NT2/D1 (cell line): ENCODE measurements at regions not wholly inside any gene's neighbourhood (a gene's known extent, or its start where the extent isn't known, plus 50 kb on each side); places are given as distances from the start of the nearest gene placed in this dataset.

Experiments
- SUZ12 ChIP-seq: IDR thresholded peaks from 2 replicates; pipeline ENCODE4 v1.6.1; 2011; ENCODE audit not compliant: insufficient read length, insufficient read depth; ENCODE audit errors: extremely low read depth
- ZNF274 ChIP-seq: IDR thresholded peaks from 2 replicates; pipeline ENCODE4 v1.6.1; 2011; ENCODE audit warnings: mild to moderate bottlenecking, low read depth, low read length

- TF ChIP-seq ZNF274 = no peak
- TF ChIP-seq SUZ12 = no peak
Measured at GRCh38 chr5:152046361-152046760, 121.7 kb upstream of the GLRA1 start.
